ENCODE measurements at regions not wholly inside any gene's neighbourhood (a gene's known extent, or its start where the extent isn't known, plus 50 kb on each side); places are given as distances from the start of the nearest gene placed in this dataset.

GRCh38 chr2:158024288-158024898 lies 77.3 kb upstream of the UPP2 start:
- TF ChIP-seq CTCF (IDR thresholded peaks at IDR 0.05) (peak; percentile 70 to 84 (median 78)), POLR2A (IDR thresholded peaks at IDR 0.05) (no peak)
